NT2/D1 (cell line): ENCODE measurements at regions not wholly inside any gene's neighbourhood (a gene's known extent, or its start where the extent isn't known, plus 50 kb on each side); places are given as distances from the start of the nearest gene placed in this dataset.
"Not testable (repeated sequence)": the region's sequence is repeated elsewhere in the genome, so short reads cannot be mapped to it uniquely, and the experiment has no call there.

Experiments
- DNase-seq: peaks from one replicate; pipeline ENCODE4 v3.0.0-alpha.2; 2011; ENCODE audit warnings: low read depth, low spot score
- H3K27me3 ChIP-seq: 2 replicates; pipeline ENCODE4 v1.6.0; 2011; ENCODE audit warnings: mild to moderate bottlenecking; ENCODE audit not compliant: insufficient read length, insufficient read depth
- H3K36me3 ChIP-seq: 2 replicates; pipeline ENCODE4 v1.6.1; 2011; ENCODE audit warnings: mild to moderate bottlenecking, low read length, mixed read lengths; ENCODE audit not compliant: insufficient read depth, insufficient read length
- H3K4me1 ChIP-seq: 2 replicates; pipeline ENCODE4 v1.5.1; 2011; ENCODE audit not compliant: insufficient read depth, insufficient read length
- H3K4me3 ChIP-seq: 2 replicates; pipeline ENCODE4 v1.5.1; 2011; ENCODE audit warnings: low read depth; ENCODE audit not compliant: insufficient read length
- H3K9ac ChIP-seq: 2 replicates; pipeline ENCODE4 v1.6.0; 2011; ENCODE audit warnings: low read depth; ENCODE audit not compliant: insufficient read length
- H3K9me3 ChIP-seq: 2 replicates; pipeline ENCODE4 v1.5.1; 2011; ENCODE audit warnings: mild to moderate bottlenecking, low read length; ENCODE audit not compliant: insufficient read depth
- SUZ12 ChIP-seq: IDR thresholded peaks from 2 replicates; pipeline ENCODE4 v1.6.1; 2011; ENCODE audit not compliant: insufficient read length, insufficient read depth; ENCODE audit errors: extremely low read depth
- YY1 ChIP-seq: IDR thresholded peaks from 2 replicates; pipeline ENCODE4 v1.6.1; 2011; ENCODE audit not compliant: insufficient read length, insufficient read depth
- ZNF274 ChIP-seq: IDR thresholded peaks from 2 replicates; pipeline ENCODE4 v1.6.1; 2011; ENCODE audit warnings: mild to moderate bottlenecking, low read depth, low read length

GRCh38 chr16:64085296-64085695 is 1036.6 kb downstream of the CDH11 start:
- no peak for DNase-seq
- H3K4me1 ChIP-seq: no peaks in the 10 kb centered on the region
- no peak overlapping the region for H3K4me3 ChIP-seq
- H3K9me3 ChIP-seq: no peaks in the 10 kb centered on the region
- H3K36me3 ChIP-seq: no peaks in the 10 kb centered on the region
- TF ChIP-seq YY1 (no peak), SUZ12 (no peak), ZNF274 (no peak)
- no peak overlapping the region for H3K9ac ChIP-seq
- no peaks in the 10 kb centered on the region for H3K27me3 ChIP-seq

GRCh38 chr16:64084706-64085105 is 1037.2 kb downstream of the CDH11 start:
- H3K27me3 ChIP-seq: no peaks in the 10 kb centered on the region
- no peak overlapping the region for H3K4me3 ChIP-seq
- no peak for DNase-seq
- no peaks in the 10 kb centered on the region for H3K9me3 ChIP-seq
- H3K36me3 ChIP-seq: no peaks in the 10 kb centered on the region
- no peak for TF ChIP-seq ZNF274
- no peak for TF ChIP-seq SUZ12
- TF ChIP-seq YY1: no peak
- no peaks in the 10 kb centered on the region for H3K4me1 ChIP-seq
- H3K9ac ChIP-seq: no peak overlapping the region

GRCh38 chr16:64083428-64084129 is 1038.3 kb downstream of the CDH11 start:
- H3K9me3 ChIP-seq: no peaks in the 10 kb centered on the region
- DNase-seq: no peak
- H3K27me3 ChIP-seq: no peaks in the 10 kb centered on the region
- H3K36me3 ChIP-seq: no peaks in the 10 kb centered on the region
- TF ChIP-seq SUZ12 (no peak), ZNF274 (no peak), YY1 (no peak)
- no peak overlapping the region for H3K4me3 ChIP-seq
- H3K4me1 ChIP-seq: no peaks in the 10 kb centered on the region
- no peak overlapping the region for H3K9ac ChIP-seq

GRCh38 chr16:64077242-64077641 is 1044.6 kb downstream of the CDH11 start:
- Histone ChIP-seq H3K4me1 (no peaks in the 10 kb centered on the region), H3K9me3 (no peaks in the 10 kb centered on the region), H3K9ac (no peak overlapping the region), H3K27me3 (no peaks in the 10 kb centered on the region), H3K4me3 (no peak overlapping the region), H3K36me3 (no peaks in the 10 kb centered on the region)
- no peak for TF ChIP-seq ZNF274
- no peak for TF ChIP-seq SUZ12
- TF ChIP-seq YY1: no peak
- DNase-seq: no peak

GRCh38 chr16:64074706-64075105 is 1047.2 kb downstream of the CDH11 start:
- Histone ChIP-seq H3K36me3 (no peaks in the 10 kb centered on the region), H3K4me1 (no peaks in the 10 kb centered on the region), H3K9ac (no peak overlapping the region), H3K9me3 (no peaks in the 10 kb centered on the region), H3K27me3 (no peaks in the 10 kb centered on the region), H3K4me3 (no peak overlapping the region)
- TF ChIP-seq SUZ12: no peak
- TF ChIP-seq ZNF274: no peak
- TF ChIP-seq YY1: no peak
- DNase-seq: no peak

GRCh38 chr16:64072131-64072730 is 1049.6 kb downstream of the CDH11 start:
- DNase-seq, H3K4me3 ChIP-seq, H3K27me3 ChIP-seq, H3K9me3 ChIP-seq, H3K4me1 ChIP-seq, H3K9ac ChIP-seq, H3K36me3 ChIP-seq: not testable (repeated sequence)

- TF ChIP-seq YY1 (no peak), ZNF274 (no peak), SUZ12 (no peak)
Measured at GRCh38 chr16:64065523-64065922, 1056.3 kb downstream of the CDH11 start.

GRCh38 chr16:64061621-64062020 is 1060.2 kb downstream of the CDH11 start:
- no peak for DNase-seq
- TF ChIP-seq ZNF274: no peak
- TF ChIP-seq SUZ12: no peak
- TF ChIP-seq YY1: no peak

More at GRCh38 chr16:64065523-64065922, 1056.3 kb downstream of the CDH11 start:
- no peaks in the 10 kb centered on the region for H3K27me3 ChIP-seq
- H3K36me3 ChIP-seq: no peaks in the 10 kb centered on the region
- DNase-seq: no peak
- no peak overlapping the region for H3K9ac ChIP-seq
- H3K4me3 ChIP-seq: no peak overlapping the region
- no peaks in the 10 kb centered on the region for H3K9me3 ChIP-seq
- no peaks in the 10 kb centered on the region for H3K4me1 ChIP-seq

More at GRCh38 chr16:64061621-64062020, 1060.2 kb downstream of the CDH11 start:
- no peaks in the 10 kb centered on the region for H3K4me1 ChIP-seq
- no peak overlapping the region for H3K9ac ChIP-seq
- no peaks in the 10 kb centered on the region for H3K27me3 ChIP-seq
- no peaks in the 10 kb centered on the region for H3K9me3 ChIP-seq
- no peak overlapping the region for H3K4me3 ChIP-seq
- no peaks in the 10 kb centered on the region for H3K36me3 ChIP-seq
